ENCODE measurements at regions not wholly inside any gene's neighbourhood (a gene's known extent, or its start where the extent isn't known, plus 50 kb on each side); places are given as distances from the start of the nearest gene placed in this dataset.

DNA sequence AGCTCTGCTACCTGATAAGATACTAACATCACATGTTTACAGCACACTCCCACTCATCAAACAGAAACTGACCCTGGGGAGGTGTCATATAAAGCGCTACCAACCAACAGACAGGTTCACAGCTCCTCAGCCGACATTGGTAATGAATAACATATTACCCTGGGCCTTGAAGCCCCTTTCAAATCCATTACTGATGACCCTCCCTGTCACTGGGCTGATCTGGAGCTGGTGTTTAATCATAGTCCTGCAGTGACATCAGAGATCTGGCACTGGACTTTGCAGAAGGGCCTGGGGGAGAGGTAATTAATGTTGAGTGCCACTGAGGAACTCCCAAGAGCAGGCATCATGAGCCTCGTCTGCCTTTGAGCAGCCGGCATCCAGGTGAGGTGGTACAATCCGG is 306.5 kb upstream of the NFE2L3 start:
- no peak for TF ChIP-seq POLR2AphosphoS5 (IDR thresholded peaks at IDR 0.05; ENCODE audit: low read depth)
- TF ChIP-seq, protein P1, sequence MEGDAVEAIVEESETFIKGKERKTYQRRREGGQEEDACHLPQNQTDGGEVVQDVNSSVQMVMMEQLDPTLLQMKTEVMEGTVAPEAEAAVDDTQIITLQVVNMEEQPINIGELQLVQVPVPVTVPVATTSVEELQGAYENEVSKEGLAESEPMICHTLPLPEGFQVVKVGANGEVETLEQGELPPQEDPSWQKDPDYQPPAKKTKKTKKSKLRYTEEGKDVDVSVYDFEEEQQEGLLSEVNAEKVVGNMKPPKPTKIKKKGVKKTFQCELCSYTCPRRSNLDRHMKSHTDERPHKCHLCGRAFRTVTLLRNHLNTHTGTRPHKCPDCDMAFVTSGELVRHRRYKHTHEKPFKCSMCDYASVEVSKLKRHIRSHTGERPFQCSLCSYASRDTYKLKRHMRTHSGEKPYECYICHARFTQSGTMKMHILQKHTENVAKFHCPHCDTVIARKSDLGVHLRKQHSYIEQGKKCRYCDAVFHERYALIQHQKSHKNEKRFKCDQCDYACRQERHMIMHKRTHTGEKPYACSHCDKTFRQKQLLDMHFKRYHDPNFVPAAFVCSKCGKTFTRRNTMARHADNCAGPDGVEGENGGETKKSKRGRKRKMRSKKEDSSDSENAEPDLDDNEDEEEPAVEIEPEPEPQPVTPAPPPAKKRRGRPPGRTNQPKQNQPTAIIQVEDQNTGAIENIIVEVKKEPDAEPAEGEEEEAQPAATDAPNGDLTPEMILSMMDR (IDR thresholded peaks at IDR 0.05; ENCODE audit: insufficient read depth, low read length): no peak
- TF ChIP-seq, protein P2, sequence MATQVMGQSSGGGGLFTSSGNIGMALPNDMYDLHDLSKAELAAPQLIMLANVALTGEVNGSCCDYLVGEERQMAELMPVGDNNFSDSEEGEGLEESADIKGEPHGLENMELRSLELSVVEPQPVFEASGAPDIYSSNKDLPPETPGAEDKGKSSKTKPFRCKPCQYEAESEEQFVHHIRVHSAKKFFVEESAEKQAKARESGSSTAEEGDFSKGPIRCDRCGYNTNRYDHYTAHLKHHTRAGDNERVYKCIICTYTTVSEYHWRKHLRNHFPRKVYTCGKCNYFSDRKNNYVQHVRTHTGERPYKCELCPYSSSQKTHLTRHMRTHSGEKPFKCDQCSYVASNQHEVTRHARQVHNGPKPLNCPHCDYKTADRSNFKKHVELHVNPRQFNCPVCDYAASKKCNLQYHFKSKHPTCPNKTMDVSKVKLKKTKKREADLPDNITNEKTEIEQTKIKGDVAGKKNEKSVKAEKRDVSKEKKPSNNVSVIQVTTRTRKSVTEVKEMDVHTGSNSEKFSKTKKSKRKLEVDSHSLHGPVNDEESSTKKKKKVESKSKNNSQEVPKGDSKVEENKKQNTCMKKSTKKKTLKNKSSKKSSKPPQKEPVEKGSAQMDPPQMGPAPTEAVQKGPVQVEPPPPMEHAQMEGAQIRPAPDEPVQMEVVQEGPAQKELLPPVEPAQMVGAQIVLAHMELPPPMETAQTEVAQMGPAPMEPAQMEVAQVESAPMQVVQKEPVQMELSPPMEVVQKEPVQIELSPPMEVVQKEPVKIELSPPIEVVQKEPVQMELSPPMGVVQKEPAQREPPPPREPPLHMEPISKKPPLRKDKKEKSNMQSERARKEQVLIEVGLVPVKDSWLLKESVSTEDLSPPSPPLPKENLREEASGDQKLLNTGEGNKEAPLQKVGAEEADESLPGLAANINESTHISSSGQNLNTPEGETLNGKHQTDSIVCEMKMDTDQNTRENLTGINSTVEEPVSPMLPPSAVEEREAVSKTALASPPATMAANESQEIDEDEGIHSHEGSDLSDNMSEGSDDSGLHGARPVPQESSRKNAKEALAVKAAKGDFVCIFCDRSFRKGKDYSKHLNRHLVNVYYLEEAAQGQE (IDR thresholded peaks at IDR 0.05; ENCODE audit: insufficient replicate concordance, low read depth): no peak

All from HL-60 (cell line).